OCI-LY7 (cell line): ENCODE measurements at regions not wholly inside any gene's neighbourhood (a gene's known extent, or its start where the extent isn't known, plus 50 kb on each side); places are given as distances from the start of the nearest gene placed in this dataset.

Source experiments
- BruUV-seq: library from RNA; stranded (reverse); fragments of 400-500 nt; replicated peaks from 2 replicates; lab custom pipeline; 2021; lab: Mats Ljungman, UMichigan
- CTCF ChIA-PET: fragments of 300-600 bp; sonication (Branson Sonifier 250); formaldehyde crosslinking; loops from one replicate; lab custom pipeline; 2022; ENCODE audit warnings: antibody characterized with exemption; ENCODE audit not compliant: unreplicated experiment; lab: Charles Lee
- POLR2A ChIA-PET: fragments of 300-600 bp; sonication (Branson Sonifier 250); formaldehyde crosslinking; loops from one replicate; lab custom pipeline; 2022; ENCODE audit warnings: antibody characterized with exemption; lab: Charles Lee
- DNase-seq: peaks from one replicate; pipeline ENCODE4 v3.0.0-alpha.2; 2015; ENCODE audit warnings: low spot score
- H2AFZ ChIP-seq: fragments of 200-600 bp; sonication (generic), shearing (Covaris generic); 2 replicates; pipeline ENCODE4 v1.6.1; 2014; ENCODE audit warnings: mild to moderate bottlenecking, antibody characterized with exemption, low read length, moderate library complexity
- H3K27ac ChIP-seq: fragments of 200-600 bp; sonication (generic); 2 replicates; pipeline ENCODE4 v1.5.1; 2014; ENCODE audit warnings: mixed run types, low read depth, mild to moderate bottlenecking, moderate library complexity, low read length, inconsistent platforms; ENCODE audit not compliant: poor library complexity, severe bottlenecking
- H3K36me3 ChIP-seq: fragments of 200-600 bp; sonication (generic); 2 replicates; pipeline ENCODE4 v1.6.1; 2014; ENCODE audit warnings: mild to moderate bottlenecking, antibody characterized with exemption, low read length, moderate library complexity, mixed read lengths; ENCODE audit not compliant: insufficient read depth
- H3K4me1 ChIP-seq: fragments of 200-600 bp; sonication (generic); 2 replicates; pipeline ENCODE4 v1.5.1; 2014; ENCODE audit warnings: mild to moderate bottlenecking, low read length; ENCODE audit not compliant: insufficient read depth, poor library complexity, severe bottlenecking
- H3K4me2 ChIP-seq: fragments of 200-600 bp; sonication (generic); 2 replicates; pipeline ENCODE4 v1.6.1; 2014; ENCODE audit warnings: mild to moderate bottlenecking, low read length
- H3K4me3 ChIP-seq: fragments of 200-600 bp; sonication (generic); 2 replicates; pipeline ENCODE4 v1.5.1; 2014; ENCODE audit warnings: mild to moderate bottlenecking, low read depth, low read length; ENCODE audit not compliant: poor library complexity, severe bottlenecking
- H3K79me2 ChIP-seq: fragments of 200-600 bp; sonication (generic); 2 replicates; pipeline ENCODE4 v1.6.1; 2016; ENCODE audit warnings: low read depth, mild to moderate bottlenecking, low read length, moderate library complexity, mixed read lengths; ENCODE audit not compliant: insufficient read depth
- H3K9me2 ChIP-seq: fragments of 200-600 bp; sonication (generic); 2 replicates; pipeline ENCODE4 v1.6.1; 2016; ENCODE audit warnings: mild to moderate bottlenecking, low read length, mixed read lengths; ENCODE audit not compliant: insufficient read depth
- H3K9me3 ChIP-seq: fragments of 200-600 bp; sonication (generic); 2 replicates; pipeline ENCODE4 v1.6.1; 2014; ENCODE audit warnings: mild to moderate bottlenecking, mixed run types, low read length, mixed read lengths
- H4K20me1 ChIP-seq: fragments of 200-600 bp; sonication (generic); 2 replicates; pipeline ENCODE4 v1.6.1; 2014; ENCODE audit warnings: mild to moderate bottlenecking, antibody characterized with exemption, low read length, moderate library complexity, mixed read lengths; ENCODE audit not compliant: insufficient read depth
- CTCF ChIP-seq: fragments of 200-600 bp; sonication (generic); conservative IDR thresholded peaks from 2 replicates; pipeline ENCODE4 v1.5.1; 2014; ENCODE audit warnings: mild to moderate bottlenecking, antibody characterized with exemption, low read length, moderate library complexity, mixed read lengths
- EZH2phosphoT487 ChIP-seq: fragments of 200-600 bp; sonication (generic); IDR thresholded peaks from 2 replicates; pipeline ENCODE4 v1.6.1; 2018; ENCODE audit warnings: low read depth, borderline replicate concordance, mild to moderate bottlenecking, mixed run types, antibody characterized with exemption, low read length, moderate library complexity, mixed read lengths
- intact Hi-C: fragments of 100-400 bp; cut with micrococcal nuclease; formaldehyde crosslinking; loops from one replicate; pipeline ENCODE4 v1.10.0; 2022; ENCODE audit not compliant: unreplicated experiment

GRCh38 chr3:74351213-74351612 lies 263.2 kb downstream of the CNTN3 start:
- Histone ChIP-seq H3K9me2 (no peaks in the 10 kb centered on the region), H3K4me1 (no peaks in the 10 kb centered on the region), H3K79me2 (no peaks in the 10 kb centered on the region), H2AFZ (no peak overlapping the region), H3K4me2 (no peak overlapping the region), H3K9me3 (no peaks in the 10 kb centered on the region), H3K27ac (no peak overlapping the region), H4K20me1 (no peaks in the 10 kb centered on the region), H3K36me3 (no peaks in the 10 kb centered on the region), H3K4me3 (no peak overlapping the region)
- ChIA-PET CTCF (no interaction called here), POLR2A (no interaction called here)
- DNase-seq, result no peak
- TF ChIP-seq CTCF (no peak), EZH2phosphoT487 (no peak)
- intact Hi-C loops, result no loop called here
- no TSS peak for BruUV-seq

GRCh38 chr3:74349015-74349414 lies 265.4 kb downstream of the CNTN3 start:
- ChIA-PET POLR2A (interaction anchor here (0.5 kb wide), 1 partner anchor 468 kb away, joined by 3 read pairs; no protein-coding TSS in a partner anchor), CTCF (interaction anchor here (0.7 kb wide), 1 partner anchor 105 kb away, joined by 3 read pairs; no protein-coding TSS in a partner anchor)
- Histone ChIP-seq H3K4me2 (no peak overlapping the region), H4K20me1 (no peaks in the 10 kb centered on the region), H3K36me3 (no peaks in the 10 kb centered on the region), H2AFZ (no peak overlapping the region), H3K4me1 (no peaks in the 10 kb centered on the region), H3K9me2 (no peaks in the 10 kb centered on the region), H3K79me2 (no peaks in the 10 kb centered on the region), H3K4me3 (no peak overlapping the region), H3K27ac (no peak overlapping the region), H3K9me3 (no peaks in the 10 kb centered on the region)
- BruUV-seq, result no TSS peak
- DNase-seq, result no peak
- TF ChIP-seq CTCF, result no peak
- no peak for TF ChIP-seq EZH2phosphoT487
- intact Hi-C loops, result no loop called here

- POLR2A ChIA-PET, result no interaction called here
- Histone ChIP-seq H3K79me2 (no peaks in the 10 kb centered on the region), H3K27ac (no peak overlapping the region), H3K4me2 (no peak overlapping the region), H3K4me3 (no peak overlapping the region), H2AFZ (no peak overlapping the region), H3K36me3 (no peaks in the 10 kb centered on the region), H3K9me2 (no peaks in the 10 kb centered on the region), H3K9me3 (no peaks in the 10 kb centered on the region), H3K4me1 (no peaks in the 10 kb centered on the region), H4K20me1 (no peaks in the 10 kb centered on the region)
- CTCF ChIA-PET, result no interaction called here
- intact Hi-C loops, result no loop called here
- TF ChIP-seq EZH2phosphoT487 (no peak), CTCF (no peak)
- no peak for DNase-seq
- BruUV-seq, result no TSS peak
These were observed 266.7 kb downstream of the CNTN3 start for GRCh38 chr3:74347563-74348268.
